ENCODE measurements at regions not wholly inside any gene's neighbourhood (a gene's known extent, or its start where the extent isn't known, plus 50 kb on each side); places are given as distances from the start of the nearest gene placed in this dataset.

DNA sequence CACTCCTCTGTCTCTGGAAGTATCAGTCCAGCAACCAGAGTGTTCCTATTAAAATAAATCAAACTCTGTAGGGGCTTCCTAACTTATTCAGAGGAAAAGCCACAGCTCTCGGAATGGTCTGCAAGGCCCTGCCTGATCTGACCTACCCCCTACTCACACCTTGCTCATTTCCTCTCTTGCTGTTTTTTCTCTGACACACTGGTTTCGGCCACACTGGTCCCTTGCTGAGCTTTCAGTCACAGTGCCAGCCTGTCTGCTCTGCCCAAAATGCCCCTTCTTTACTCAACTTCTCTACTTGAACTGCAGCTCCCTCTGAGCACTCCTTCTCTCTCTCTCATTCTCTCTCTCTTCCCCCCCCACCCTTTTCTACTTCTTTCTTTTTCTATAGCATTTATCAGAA, 430.2 kb downstream of the UTRN start:
- DNase-seq (ENCODE audit: low spot score) (no peak), ATAC-seq (no peak)
- intact Hi-C loops (cut with DNase I) = no loop called here

DNA sequence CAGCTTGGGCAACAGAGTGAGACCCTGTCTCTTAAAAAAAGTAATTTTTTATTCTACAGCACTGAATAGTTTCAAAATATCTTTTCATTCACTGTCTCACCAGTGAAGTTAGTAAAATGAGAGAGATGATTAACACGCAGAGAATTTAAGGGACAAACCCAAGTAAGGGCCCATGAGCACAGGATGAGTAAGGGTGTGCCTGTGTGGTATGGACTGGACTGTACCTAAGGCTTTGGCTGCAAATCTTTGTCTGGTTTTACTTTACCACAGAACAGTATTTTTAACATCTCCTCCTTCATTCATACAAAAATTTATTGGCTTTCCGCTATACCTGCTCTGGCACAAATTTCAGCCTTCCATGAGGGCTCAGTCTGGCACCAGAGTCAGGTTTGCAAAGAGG, 433.3 kb downstream of the UTRN start:
- DNase-seq (ENCODE audit: low spot score) (no peak), ATAC-seq (no peak)
- intact Hi-C loops (cut with DNase I) = no loop called here

DNA sequence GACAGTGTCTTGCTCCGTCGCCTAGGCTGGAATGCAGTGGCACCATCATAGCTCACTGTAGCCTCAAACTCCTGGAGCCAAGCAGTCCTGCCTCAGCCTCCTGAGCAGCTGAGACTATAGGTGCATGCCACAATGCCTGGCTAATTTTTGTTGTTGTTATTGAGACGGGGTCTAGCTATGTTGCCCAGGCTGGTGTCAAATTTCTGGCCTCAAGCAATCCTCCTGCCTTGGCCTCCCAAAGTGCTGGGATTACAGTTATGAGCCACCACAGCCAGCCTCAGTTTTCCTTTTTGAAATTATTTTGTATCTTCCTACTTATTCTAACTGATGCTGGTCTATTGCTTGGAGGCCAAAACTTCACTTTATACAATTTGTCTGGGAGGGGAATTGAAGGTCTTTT, 436.1 kb downstream of the UTRN start:
- ATAC-seq (no peak), DNase-seq (ENCODE audit: low spot score) (no peak)
- intact Hi-C loops (cut with DNase I) = no loop called here

DNA sequence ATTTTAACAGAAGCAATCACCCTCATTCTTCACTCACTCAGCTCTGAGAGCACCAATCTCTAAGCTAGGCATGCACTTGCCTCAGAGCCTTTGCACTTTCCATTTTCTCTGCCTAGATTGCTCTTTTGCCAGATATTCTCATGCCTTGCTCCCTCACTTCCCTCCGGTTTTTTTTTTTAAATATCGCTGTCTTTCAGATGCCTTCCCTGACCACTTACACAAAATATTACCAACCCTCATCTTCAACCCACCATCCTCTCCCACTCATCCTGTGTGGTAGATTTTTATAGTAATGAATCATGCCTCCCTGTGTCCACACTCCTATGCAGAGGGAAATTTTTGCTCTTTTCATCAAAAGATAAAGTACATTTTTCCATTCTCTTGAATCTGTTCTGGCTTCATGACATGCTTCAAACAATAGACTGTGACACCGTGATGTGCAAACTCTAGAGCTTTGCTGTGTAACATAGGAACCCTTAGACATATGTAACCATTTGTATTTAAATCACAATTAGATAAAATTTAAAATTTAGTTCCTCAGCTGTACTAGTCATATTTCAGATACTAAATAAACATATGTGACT, 437.1 kb downstream of the UTRN start:
- no peak for ATAC-seq
- DNase-seq (ENCODE audit: low spot score) = no peak
- intact Hi-C loops (cut with DNase I) = no loop called here

DNA sequence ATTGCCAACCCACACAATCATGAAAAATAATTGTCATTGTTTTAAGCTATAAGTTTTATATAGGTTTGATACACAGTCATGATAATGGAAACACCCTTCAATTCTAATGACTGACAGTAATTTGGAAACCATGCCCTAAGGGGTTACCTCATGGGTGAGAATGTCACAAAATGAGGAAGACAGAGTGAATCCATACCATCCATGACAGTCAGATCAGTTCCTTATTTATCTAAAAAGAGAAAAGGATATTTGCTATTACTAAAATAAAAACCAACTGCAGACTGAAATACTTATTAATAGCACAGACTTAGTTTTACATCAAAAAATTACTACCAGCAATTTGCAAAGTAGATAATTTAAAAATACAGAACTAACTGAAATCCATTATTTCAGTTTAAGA, 437.8 kb downstream of the UTRN start:
- DNase-seq (ENCODE audit: low spot score) = no peak
- intact Hi-C loops (cut with DNase I) = no loop called here
- ATAC-seq = no peak

DNA sequence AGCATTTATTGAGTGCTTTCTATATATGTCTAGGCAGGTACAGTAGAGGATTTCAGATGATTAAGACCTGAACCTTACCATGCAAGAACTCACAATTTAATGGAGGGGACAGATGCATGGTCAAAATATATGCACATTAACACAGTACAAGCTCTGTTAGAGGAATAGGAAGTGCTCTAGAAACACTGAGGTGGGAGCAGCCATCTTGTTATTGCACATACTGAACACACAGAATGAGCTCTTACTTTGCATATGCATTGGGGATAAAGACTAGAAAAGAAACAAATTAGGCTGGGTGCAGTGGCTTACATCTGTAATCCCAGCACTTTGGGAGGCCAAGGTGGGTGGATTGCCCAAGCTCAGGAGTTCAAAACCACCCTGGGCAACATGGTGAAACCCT, 438.3 kb downstream of the UTRN start:
- no peak for DNase-seq (ENCODE audit: low spot score)
- intact Hi-C loops (cut with DNase I) = no loop called here
- ATAC-seq = no peak

DNA sequence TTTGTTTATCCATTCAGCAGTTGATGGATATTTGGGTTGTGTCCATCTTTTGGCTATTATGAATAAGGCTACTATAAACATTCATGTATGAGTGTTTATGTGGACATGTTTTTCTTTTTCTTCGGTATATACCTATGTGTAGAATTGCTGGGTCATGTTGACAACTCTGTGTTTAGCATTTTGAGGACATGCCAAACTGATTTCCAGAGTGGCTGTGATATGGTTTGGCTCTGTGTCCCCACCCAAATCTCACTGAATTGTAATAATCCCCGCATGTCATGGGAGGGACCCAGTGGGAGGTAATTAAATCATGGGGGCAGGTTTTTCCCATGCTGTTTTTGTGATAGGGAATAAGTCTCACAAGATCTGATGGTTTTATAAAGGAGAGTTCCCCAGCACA, 439.7 kb downstream of the UTRN start:
- intact Hi-C loops (cut with DNase I) = no loop called here
- no peak for DNase-seq (ENCODE audit: low spot score)
- ATAC-seq = no peak

DNA sequence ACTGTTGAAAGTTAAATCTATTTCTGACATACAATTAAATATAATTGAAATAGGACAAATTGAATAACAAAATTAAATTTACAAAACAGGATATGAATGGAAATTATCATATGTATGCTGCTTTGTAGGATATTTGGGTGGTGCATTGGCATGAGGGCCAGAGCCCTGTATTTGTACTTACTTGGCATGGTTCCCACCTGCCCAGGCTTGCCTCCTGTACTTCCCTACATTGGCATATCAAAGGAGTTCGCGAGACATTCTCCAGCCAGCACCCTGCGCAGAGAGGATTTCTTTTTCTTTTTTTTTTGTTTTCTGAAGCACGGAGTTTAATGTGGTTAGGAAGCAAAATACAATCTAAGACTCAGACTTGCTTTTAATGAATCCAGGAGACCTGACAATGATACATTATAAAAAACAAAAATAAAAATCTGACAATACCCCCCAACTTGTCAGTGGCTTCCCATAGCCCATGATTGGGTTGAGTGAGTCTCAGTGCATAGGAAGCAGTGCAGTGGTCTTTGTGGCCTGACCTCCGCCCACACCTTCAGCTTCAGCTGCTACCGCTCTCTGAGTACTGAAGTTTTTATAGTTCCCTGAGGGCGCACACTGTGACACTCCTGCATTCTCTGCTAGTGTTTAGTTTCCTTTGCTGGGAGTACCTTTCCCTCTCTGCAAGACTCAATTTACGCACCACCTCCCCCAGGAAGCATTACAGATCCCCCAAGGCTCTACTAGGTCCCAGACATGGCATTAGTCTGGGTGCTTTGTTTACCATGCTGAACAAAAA, 440.8 kb downstream of the UTRN start:
- no peak for DNase-seq (ENCODE audit: low spot score)
- intact Hi-C loops (cut with DNase I) = no loop called here
- no peak for ATAC-seq

DNA sequence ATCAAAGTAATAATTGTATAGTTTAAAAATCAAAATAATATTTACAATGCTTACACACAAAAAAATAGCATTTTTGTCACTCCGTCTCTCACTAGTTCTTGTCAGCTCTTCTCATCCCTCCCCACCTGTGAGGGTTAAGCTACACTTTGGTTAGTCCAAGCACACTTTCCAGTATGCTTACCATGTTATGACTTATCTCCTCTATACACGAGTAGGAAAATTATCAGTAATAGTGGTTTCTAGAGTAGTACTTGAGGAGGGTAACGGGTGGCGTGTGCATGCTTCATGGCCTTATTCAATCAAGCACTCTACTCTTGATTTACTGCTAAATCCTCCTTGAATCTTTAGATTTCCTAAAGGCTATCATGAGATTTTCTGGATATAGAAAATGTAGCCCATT, 443.7 kb downstream of the UTRN start:
- ATAC-seq (no peak), DNase-seq (ENCODE audit: low spot score) (no peak)
- intact Hi-C loops (cut with DNase I) = no loop called here

DNA sequence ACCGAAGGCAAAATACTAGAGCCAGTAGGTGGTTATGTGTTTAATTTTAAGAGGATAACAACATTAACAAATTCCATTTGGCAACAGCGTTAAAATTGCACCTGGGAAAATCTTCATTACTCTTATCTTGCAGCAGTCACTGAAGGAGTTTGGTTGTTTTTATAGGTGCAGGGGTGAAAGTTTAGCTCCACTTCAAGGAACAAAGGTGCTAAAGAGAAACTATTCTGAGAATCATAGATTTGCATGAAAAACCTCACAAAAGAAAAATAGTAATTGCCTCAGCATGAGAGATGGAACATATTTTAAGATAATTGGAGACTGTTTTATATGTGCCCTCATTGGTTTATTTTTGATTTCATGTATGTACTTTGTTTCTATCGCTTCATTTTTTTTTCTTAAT, 444.4 kb downstream of the UTRN start:
- intact Hi-C loops (cut with DNase I) = no loop called here
- no peak for DNase-seq (ENCODE audit: low spot score)
- ATAC-seq = no peak

DNA sequence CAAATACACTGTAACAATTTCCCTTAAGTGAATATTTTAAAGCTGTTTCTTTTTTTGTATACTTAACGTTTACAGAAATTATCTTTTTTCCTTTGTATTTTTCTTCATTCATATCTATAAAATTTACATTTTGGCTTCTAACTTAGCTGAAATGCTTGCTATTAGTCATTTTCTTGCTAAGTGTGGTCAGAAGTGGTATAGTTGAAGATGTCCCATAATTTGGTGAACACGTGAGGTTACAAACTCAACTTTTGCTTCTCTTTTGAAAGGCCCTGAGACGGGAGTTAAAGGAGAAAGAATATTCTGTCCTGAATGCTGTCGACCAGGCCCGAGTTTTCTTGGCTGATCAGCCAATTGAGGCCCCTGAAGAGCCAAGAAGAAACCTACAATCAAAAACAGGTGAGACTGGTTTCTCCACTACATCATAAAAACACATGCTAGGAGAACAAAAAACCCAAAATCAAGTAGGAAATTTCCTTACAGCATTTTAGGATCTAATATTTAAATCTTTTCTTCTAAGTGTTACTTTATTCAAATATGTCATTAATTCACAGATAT, 445.0 kb downstream of the UTRN start:
- ATAC-seq (no peak), DNase-seq (ENCODE audit: low spot score) (no peak)
- intact Hi-C loops (cut with DNase I) = no loop called here

DNA sequence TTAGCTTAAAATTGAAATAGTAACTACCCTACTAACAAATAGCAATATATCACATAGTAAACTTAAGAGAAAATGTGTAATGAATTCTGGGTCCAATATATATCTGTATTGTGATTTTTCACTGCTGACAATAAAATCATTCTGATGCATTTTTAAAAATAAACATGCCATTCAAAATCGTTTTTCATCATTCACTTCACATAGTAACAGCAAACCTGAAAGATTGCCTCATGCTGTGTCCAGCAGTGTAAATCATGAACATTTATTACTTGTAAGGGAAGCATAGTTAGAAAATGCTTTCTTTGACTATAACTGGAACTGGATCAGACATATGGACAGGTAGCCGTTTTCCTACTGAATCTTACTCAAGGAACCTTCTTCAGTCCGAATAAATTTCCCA, 446.1 kb downstream of the UTRN start:
- DNase-seq (ENCODE audit: low spot score) (no peak), ATAC-seq (no peak)
- intact Hi-C loops (cut with DNase I) = no loop called here

DNA sequence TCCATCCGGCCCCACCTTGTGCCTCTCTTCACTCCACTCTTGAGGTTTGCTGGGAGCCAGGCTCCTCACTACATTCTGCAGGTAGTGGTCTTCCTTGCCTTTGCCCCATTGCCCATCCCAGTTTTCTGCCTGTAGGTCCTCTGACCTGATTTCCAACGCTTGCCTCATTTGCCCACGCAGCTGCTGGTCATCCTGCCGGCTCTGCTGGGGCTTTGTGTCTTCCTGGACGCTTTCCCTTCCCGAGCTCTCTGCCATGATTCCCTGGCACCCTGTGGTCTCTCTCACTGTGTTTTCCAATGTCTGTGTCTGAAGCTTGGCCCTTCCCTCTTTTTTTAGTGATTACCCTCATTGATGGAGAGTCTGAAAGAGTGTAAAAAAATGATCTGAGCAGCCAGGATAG, 451.6 kb downstream of the UTRN start:
- DNase-seq (ENCODE audit: low spot score) (no peak), ATAC-seq (no peak)
- intact Hi-C loops (cut with DNase I) = no loop called here

DNA sequence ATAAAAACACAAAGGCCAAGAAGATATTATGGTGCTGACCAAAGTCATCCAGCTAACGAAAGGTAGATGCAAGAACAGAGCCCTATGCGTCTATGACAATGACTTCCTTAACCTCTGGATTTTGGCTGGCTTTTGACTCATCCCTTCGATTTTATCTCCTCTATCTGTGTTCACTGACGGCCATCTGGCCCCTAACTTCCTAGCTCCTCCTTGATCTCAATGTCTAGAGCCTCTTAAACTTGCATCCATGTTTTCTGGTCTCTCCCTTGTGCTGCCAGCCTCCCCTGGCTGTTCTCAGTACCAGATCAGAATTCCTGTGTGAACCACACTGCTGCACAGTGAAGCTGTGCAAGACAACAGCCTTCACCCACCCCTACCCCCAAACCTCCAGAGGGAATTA, 452.9 kb downstream of the UTRN start:
- DNase-seq (ENCODE audit: low spot score) = no peak
- intact Hi-C loops (cut with DNase I) = no loop called here
- no peak for ATAC-seq

DNA sequence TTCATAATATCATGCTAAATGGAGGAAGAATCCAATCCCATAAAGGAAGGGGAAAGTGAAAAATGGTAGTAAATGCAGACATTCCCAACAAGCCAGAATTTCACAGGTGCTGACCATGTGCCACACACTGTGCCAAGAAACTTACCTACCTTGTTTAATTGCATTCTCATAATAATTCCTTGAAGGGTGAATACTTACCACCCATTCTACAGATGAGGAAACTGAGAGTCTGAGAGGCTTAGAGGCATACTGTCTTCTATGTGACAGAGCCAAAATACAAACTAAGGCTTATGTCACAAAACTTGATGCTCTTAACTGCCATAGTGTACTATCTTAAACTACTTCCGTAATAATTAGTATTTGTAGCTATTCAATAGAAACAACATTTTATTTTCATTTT, 454.7 kb downstream of the UTRN start:
- DNase-seq (ENCODE audit: low spot score) (no peak), ATAC-seq (no peak)
- intact Hi-C loops (cut with DNase I) = no loop called here

DNA sequence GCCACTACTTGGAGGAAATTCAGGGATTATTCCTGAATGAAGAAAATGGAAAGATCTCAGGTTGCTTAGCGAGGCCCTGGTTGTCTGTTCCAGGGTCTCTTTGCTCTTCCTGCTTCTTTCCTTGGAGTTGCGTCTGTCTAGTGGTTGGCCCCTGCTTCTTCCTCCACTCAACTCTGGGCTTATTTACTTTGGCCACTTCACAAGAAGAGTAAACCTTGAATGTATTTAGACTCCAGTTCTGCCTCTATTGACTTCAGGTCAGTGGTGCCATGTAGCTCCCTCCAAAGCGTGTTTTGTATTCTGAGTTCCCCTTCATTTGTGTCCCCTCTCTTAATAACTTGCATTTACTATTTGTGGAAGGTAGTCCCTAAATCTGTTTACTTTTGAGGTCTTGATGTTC, 456.5 kb downstream of the UTRN start:
- ATAC-seq (no peak), DNase-seq (ENCODE audit: low spot score) (no peak)
- intact Hi-C loops (cut with DNase I) = no loop called here

DNA sequence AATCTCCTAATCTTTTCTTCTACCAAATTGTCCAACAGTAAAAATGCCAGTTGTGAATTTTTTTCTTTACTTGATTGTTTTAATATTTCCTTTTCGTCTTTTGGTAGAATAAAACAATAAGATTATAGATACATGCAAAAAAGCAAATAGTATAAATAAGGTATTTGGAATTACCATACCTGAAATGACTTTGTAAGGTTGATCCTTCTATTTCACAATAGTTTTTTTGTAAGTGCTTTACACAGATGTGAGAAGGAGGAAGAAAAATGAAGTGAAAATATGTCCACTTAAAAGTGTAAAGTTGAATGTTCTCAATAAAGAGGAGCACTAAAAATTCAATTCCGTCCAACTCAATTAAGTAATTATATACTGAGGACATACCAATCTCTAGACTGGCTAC, 457.6 kb downstream of the UTRN start:
- ATAC-seq = no peak
- DNase-seq (ENCODE audit: low spot score) = no peak
- intact Hi-C loops (cut with DNase I) = no loop called here

DNA sequence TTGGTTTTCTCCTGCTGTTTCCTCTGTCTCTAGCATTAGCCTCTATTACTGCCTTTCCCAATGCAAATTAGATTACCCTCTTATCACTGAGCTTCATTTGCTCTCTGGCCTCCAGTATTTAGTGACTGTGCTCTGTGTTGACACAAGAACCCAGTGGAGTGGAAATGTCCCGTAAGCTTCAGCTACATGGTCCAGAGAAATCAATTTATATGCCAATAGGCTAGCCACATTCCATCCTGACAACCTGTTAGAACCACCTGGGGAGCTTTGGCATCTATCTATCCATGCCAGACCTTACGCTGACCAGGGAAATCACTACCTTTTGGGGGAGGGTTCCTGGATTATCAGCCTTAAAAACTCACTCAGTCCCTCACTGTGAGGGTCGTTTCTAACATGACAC, 459.6 kb downstream of the UTRN start:
- ATAC-seq = no peak
- intact Hi-C loops (cut with DNase I) = no loop called here

DNA sequence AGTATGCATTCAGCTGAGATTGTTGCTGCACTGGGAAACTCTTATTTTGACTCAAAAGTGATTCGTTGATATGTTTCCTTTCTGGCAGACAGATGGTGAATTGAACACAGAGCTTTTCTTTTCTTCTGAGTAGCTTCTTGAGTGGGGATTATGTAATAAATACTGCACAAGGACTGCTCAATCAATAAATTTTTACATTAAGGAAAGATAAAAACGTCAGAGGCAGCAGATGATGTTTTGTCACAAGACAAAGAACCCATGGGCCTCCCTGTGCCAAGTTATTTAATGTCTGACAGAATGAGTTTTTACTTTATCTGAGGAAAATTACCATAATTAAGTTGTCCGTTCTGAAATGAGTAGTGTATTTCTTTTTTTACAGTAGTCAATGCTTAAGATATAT, 460.3 kb downstream of the UTRN start:
- no peak for DNase-seq (ENCODE audit: low spot score)
- intact Hi-C loops (cut with DNase I) = no loop called here
- ATAC-seq = no peak

More for the DNA sequence above, 459.6 kb downstream of the UTRN start:
- DNase-seq (ENCODE audit: low spot score) = no peak

DNA sequence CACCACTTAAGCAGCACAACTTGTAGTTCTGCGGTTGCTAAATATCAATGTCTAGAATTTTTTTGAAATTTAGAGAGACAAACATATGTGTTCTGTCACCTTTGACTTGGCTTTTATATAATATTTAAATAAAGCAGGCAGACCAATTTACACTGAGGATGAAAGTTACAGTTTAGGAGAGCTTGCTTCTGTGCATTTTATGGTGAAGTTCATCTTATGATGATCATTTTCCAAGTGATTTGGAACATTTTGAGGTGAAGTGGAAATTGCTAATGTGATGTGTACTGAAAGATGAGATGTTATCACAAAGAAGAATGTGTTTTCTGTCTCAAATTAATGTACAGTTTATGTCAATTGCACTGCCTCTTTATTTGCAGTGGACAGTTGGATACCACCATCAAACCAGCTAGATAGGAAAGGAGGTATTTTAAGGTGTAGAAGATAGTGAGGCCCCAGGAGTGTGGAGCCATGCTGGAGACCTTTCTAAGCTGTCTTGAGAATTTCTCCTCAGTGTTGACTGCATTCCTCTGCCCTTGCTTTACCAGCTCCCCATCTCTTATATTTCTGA, 461.9 kb downstream of the UTRN start:
- intact Hi-C loops (cut with DNase I) = no loop called here
- no peak for DNase-seq (ENCODE audit: low spot score)
- ATAC-seq = no peak

DNA sequence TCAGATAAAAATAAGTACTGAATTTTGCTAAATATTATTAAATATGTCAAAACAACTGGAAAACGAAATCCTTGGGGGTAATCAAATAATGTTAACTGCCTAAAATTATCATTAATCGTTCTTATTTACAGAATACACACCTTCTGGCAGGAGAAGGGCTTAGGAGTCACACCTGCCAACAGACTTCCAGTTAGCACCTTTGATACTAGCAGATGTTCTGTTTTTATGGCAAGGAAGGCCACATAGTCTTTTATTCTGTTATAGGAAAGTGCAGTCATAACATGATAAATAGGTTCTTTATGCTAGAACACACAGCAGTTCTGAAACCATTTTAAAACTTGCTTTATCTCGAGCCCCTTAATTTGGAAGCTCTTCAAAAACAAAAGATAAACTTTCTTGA, 464.1 kb downstream of the UTRN start:
- ATAC-seq = no peak
- intact Hi-C loops (cut with DNase I) = no loop called here

More for the DNA sequence above, 464.1 kb downstream of the UTRN start:
- DNase-seq (ENCODE audit: low spot score) = no peak

Data from sciatic nerve (tissue), 2 donors.